ENCODE measurements at regions not wholly inside any gene's neighbourhood (a gene's known extent, or its start where the extent isn't known, plus 50 kb on each side); places are given as distances from the start of the nearest gene placed in this dataset.

DNA sequence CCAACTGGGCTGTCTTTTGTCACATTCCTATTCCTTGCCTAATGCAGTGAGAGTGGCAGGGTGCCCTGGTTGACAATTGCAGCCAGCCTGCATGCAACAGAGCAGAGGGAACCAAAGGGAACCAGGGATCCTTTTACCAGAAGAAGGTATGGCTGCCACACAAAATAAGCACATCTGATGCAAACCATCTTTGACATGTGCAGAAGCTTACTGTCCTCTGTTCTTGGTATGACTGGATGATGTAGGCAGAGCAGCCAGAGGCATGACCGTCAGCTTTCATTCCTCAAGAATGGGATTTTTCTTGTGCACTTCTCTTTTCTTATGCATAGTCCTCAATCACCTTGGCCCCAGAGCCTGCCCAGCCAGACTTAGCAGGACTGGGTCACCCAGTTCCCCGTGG, 116.1 kb downstream of the UQCRFS1 start:
- TF ChIP-seq, protein P1, sequence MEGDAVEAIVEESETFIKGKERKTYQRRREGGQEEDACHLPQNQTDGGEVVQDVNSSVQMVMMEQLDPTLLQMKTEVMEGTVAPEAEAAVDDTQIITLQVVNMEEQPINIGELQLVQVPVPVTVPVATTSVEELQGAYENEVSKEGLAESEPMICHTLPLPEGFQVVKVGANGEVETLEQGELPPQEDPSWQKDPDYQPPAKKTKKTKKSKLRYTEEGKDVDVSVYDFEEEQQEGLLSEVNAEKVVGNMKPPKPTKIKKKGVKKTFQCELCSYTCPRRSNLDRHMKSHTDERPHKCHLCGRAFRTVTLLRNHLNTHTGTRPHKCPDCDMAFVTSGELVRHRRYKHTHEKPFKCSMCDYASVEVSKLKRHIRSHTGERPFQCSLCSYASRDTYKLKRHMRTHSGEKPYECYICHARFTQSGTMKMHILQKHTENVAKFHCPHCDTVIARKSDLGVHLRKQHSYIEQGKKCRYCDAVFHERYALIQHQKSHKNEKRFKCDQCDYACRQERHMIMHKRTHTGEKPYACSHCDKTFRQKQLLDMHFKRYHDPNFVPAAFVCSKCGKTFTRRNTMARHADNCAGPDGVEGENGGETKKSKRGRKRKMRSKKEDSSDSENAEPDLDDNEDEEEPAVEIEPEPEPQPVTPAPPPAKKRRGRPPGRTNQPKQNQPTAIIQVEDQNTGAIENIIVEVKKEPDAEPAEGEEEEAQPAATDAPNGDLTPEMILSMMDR (IDR thresholded peaks at IDR 0.05) = no peak
- no peak for TF ChIP-seq CHD4 (IDR thresholded peaks at IDR 0.05; ENCODE audit: borderline replicate concordance)
- no peak for TF ChIP-seq FOXS1 (CRISPR knock-in tag; IDR thresholded peaks at IDR 0.05)
- no peak for TF ChIP-seq POLR2A (IDR thresholded peaks at IDR 0.05; ENCODE audit: low read length)
- TF ChIP-seq JUNB (IDR thresholded peaks at IDR 0.05) = no peak
- no peak for TF ChIP-seq CHD2 (IDR thresholded peaks at IDR 0.05; ENCODE audit: low read length, partially characterized antibody)

Data from A549 (cell line).